Mucosa of rectum (tissue), 2 donors: ENCODE measurements at regions not wholly inside any gene's neighbourhood (a gene's known extent, or its start where the extent isn't known, plus 50 kb on each side); places are given as distances from the start of the nearest gene placed in this dataset.
"Not testable (repeated sequence)": the region's sequence is repeated elsewhere in the genome, so short reads cannot be mapped to it uniquely, and the experiment has no call there.

ENCODE experiments used
- H3K27ac ChIP-seq, 2 donors: one replicate each; pipeline ENCODE4 v1.7.0; 2013; ENCODE audit warnings: inconsistent platforms in 2 of 2, low read depth in 2 of 2, low read length in 2 of 2
- H3K27me3 ChIP-seq, 2 donors: one replicate each; pipeline ENCODE4 v1.7.0; 2013; ENCODE audit warnings: low read length in 2 of 2; ENCODE audit not compliant: control insufficient read depth in 2 of 2, insufficient read depth in 2 of 2
- H3K36me3 ChIP-seq, 2 donors: one replicate each; pipeline ENCODE4 v1.7.0; 2013; ENCODE audit warnings: low read length in 2 of 2; ENCODE audit not compliant: control insufficient read depth in 2 of 2, insufficient read depth in 2 of 2
- H3K4me1 ChIP-seq, 2 donors: one replicate each; pipeline ENCODE4 v1.7.0; 2013; ENCODE audit warnings: low read length in 2 of 2, mild to moderate bottlenecking in 1 of 2; ENCODE audit not compliant: control insufficient read depth in 2 of 2, insufficient read depth in 2 of 2
- H3K4me3 ChIP-seq, 2 donors: one replicate each; pipeline ENCODE4 v1.7.0; 2013; ENCODE audit warnings: low read length in 2 of 2
- H3K9ac ChIP-seq, 2 donors: one replicate each; pipeline ENCODE4 v1.7.0; 2013; ENCODE audit warnings: low read length in 2 of 2, low read depth in 1 of 2, mild to moderate bottlenecking in 1 of 2
- H3K9me3 ChIP-seq, 2 donors: one replicate each; pipeline ENCODE4 v1.7.0; 2013; ENCODE audit warnings: low read length in 2 of 2; ENCODE audit not compliant: control insufficient read depth in 2 of 2
- donor health status: healthy.
- donor health status: Normal muscosa, but diverticular disease.

DNA sequence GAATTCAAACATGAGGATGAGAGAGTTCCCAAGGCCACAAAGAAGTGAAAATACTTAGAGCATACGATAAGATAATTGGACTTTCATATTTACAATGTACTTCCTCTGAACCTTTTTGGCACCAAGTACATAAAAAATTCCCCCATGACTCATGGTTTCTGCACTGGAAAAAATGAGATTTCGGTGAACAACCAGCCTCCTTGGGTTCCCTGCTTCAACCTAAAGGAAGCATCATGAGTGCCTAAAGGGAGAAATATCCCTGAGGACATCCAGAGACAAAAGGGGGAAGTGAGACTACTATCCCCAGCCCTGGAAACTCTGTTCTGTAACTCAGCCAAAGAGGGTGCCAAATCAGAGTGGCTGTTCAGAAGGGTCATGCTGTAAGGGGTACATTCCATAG lies 562.7 kb upstream of the SLC39A10 start:
- Histone ChIP-seq H3K4me3 (no peak overlapping the region), H3K4me1 (no peaks in the 10 kb centered on the region), H3K36me3 (no peaks in the 10 kb centered on the region), H3K9me3 (no peaks in the 10 kb centered on the region), H3K27me3 (no peaks in the 10 kb centered on the region), H3K27ac (no peak overlapping the region), H3K9ac (no peak overlapping the region)

DNA sequence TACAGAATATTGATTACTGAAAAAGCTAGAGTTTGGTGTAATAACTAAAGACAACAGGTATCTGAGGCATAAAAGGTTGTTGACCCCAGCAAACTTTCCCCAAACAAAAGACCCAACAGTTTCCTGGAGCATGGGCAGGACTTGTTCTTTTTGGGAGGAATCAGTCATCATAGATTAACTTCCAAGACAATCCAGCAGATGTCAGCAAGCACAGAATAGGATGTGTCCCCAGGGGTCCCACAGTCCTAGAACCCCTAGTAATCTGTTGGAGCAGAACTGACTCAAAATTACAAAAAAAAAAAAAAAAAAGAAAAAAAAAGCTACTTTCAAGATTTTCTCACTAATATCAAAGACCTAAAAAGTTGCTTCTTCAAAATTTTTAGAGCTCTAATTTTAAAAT lies 564.7 kb upstream of the SLC39A10 start:
- Histone ChIP-seq H3K27ac (no peak overlapping the region), H3K4me1 (no peaks in the 10 kb centered on the region), H3K36me3 (no peaks in the 10 kb centered on the region), H3K9me3 (no peaks in the 10 kb centered on the region), H3K4me3 (no peak overlapping the region), H3K9ac (no peak overlapping the region), H3K27me3 (no peaks in the 10 kb centered on the region)

- H3K4me1 ChIP-seq, H3K27me3 ChIP-seq, H3K27ac ChIP-seq, H3K9ac ChIP-seq, H3K36me3 ChIP-seq, H3K4me3 ChIP-seq, H3K9me3 ChIP-seq: not testable (repeated sequence)
Measured at GRCh38 chr2:195072806-195073205, 584.2 kb upstream of the SLC39A10 start.

GRCh38 chr2:195057001-195057400 lies 600.0 kb upstream of the SLC39A10 start:
- Histone ChIP-seq H3K27me3 (no peaks in the 10 kb centered on the region), H3K9me3 (no peaks in the 10 kb centered on the region), H3K4me1 (no peaks in the 10 kb centered on the region), H3K27ac (no peak overlapping the region), H3K4me3 (no peak overlapping the region), H3K9ac (no peak overlapping the region), H3K36me3 (no peaks in the 10 kb centered on the region)

DNA sequence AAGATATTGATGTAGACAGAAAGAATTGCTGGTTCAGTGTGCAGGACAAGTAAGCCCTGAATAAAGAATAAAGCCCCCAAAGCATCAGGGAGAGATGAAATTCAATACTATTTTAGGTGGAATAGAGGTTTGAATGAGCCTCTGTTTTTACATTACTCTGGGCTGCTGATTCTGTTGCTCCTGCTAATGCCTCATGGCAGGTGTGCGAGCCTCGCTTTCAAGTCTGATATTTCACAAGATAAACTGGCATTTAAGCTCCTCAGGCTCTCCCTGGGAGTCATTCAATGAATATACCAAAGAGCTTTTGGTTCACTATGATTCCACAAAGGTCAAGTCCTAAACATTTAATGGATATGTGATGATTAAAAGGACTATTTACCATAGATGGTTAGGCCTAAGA lies 601.0 kb upstream of the SLC39A10 start:
- Histone ChIP-seq H3K4me3 (no peak overlapping the region), H3K9me3 (no peaks in the 10 kb centered on the region), H3K9ac (no peak overlapping the region), H3K27me3 (no peaks in the 10 kb centered on the region), H3K4me1 (no peaks in the 10 kb centered on the region), H3K36me3 (no peaks in the 10 kb centered on the region), H3K27ac (no peak overlapping the region)

GRCh38 chr2:195051401-195051800 lies 605.6 kb upstream of the SLC39A10 start:
- Histone ChIP-seq H3K4me3 (no peak overlapping the region), H3K9me3 (no peaks in the 10 kb centered on the region), H3K36me3 (no peaks in the 10 kb centered on the region), H3K9ac (no peak overlapping the region), H3K4me1 (no peaks in the 10 kb centered on the region), H3K27ac (no peak overlapping the region), H3K27me3 (no peaks in the 10 kb centered on the region)

DNA sequence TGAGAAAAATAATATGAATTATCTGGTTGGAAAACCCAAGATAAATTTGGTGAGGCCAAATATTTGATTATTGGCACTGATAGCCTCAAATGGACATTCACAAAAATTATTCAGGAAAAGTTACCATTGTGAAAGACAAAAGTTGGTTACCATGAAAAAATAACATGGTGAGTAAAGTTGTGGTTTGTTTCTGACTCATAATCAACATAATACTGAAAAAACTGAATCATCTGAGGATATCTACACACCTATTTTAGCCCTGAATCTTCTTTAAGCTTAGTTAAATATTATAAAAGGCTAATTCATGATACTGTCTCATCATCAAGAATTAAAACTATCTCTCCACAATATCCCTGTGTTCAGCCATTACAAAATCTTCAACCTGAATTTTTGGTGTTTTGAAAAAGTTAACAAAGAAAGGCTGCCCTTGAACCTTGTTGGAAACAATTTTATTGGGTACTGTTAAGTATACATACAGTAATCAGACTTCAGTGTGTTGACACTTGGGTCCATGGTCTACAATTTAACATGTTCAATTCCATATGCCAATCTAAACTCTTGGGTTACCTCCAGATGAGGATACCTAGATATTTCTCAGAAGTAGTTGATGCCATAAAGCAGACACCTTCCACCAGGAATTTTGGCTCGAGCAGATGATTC lies 607.5 kb upstream of the SLC39A10 start:
- H3K4me3 ChIP-seq: no peak overlapping the region
- no peaks in the 10 kb centered on the region for H3K9me3 ChIP-seq
- H3K36me3 ChIP-seq: no peaks in the 10 kb centered on the region
- no peak overlapping the region for H3K27ac ChIP-seq
- no peaks in the 10 kb centered on the region for H3K27me3 ChIP-seq
- H3K4me1 ChIP-seq: no peaks in the 10 kb centered on the region
- no peak overlapping the region for H3K9ac ChIP-seq

DNA sequence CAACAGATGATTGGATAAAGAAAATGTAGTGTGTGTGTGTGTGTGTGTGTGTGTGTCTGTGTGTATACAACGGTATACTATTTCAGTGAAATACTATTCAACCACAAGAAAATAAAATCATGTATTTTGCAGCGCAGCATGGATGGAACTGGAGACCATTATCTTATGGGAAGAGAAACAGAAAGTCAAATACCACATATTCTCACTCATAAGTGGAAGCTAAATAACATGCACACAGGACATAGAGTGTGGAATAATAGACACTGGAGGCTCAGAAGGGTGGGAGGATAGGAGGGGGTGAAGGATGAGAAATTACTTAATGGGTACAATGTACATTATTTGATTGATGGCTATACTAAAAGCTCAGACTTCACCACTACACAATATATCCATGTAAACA lies 609.1 kb upstream of the SLC39A10 start:
- H3K4me3 ChIP-seq: no peak overlapping the region

DNA sequence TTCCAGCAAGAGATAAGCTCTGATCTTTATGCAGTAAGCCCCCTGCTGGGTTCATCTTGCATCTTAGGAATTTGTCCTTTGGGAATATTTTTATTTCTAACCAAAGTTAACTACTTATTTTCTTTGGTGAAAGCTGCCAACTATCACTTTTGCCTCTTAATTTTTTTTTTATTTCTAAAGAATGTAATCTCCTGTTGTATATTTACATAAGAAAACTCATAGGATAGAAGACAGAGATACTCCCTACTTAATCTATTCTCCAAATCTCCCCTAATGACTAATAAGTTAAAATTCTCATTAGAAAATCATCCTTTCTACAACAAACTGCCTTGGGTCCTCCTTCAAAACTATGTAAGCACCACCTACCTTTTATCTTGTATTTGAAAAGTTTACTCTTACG lies 612.2 kb upstream of the SLC39A10 start:
- H3K4me1 ChIP-seq: no peaks in the 10 kb centered on the region
- no peaks in the 10 kb centered on the region for H3K27me3 ChIP-seq
- no peak overlapping the region for H3K27ac ChIP-seq
- no peak overlapping the region for H3K9ac ChIP-seq
- no peak overlapping the region for H3K4me3 ChIP-seq
- no peaks in the 10 kb centered on the region for H3K36me3 ChIP-seq
- H3K9me3 ChIP-seq: no peaks in the 10 kb centered on the region

More for the DNA sequence above, 609.1 kb upstream of the SLC39A10 start:
- H3K27ac ChIP-seq: no peak overlapping the region
- H3K36me3 ChIP-seq: no peaks in the 10 kb centered on the region
- no peaks in the 10 kb centered on the region for H3K4me1 ChIP-seq
- H3K9me3 ChIP-seq: no peaks in the 10 kb centered on the region
- H3K9ac ChIP-seq: no peak overlapping the region
- H3K27me3 ChIP-seq: no peaks in the 10 kb centered on the region

DNA sequence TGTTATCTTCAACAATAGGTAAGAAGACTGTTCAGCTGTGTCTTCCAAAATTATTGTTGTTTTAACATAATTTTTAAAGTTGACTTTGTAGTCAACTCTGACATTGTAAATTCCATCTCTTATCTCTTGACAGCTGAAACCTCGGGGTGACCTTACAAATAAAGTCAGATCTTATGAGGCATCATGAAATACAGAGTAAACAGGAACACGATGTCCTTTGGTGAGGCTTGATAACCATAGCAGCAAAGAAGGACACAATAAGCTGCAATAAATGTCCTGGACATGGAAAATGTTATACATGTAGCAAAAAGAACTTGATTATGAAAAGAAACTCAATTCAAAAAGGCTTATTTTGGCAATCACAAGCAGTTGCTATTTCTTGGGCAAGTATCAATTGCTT lies 618.9 kb upstream of the SLC39A10 start:
- Histone ChIP-seq H3K27me3 (no peaks in the 10 kb centered on the region), H3K4me3 (no peak overlapping the region), H3K4me1 (no peaks in the 10 kb centered on the region), H3K27ac (no peak overlapping the region), H3K9ac (no peak overlapping the region), H3K36me3 (no peaks in the 10 kb centered on the region), H3K9me3 (no peaks in the 10 kb centered on the region)

GRCh38 chr2:195037045-195037444 lies 620.0 kb upstream of the SLC39A10 start:
- Histone ChIP-seq H3K9ac (no peak overlapping the region), H3K36me3 (no peaks in the 10 kb centered on the region), H3K4me1 (no peaks in the 10 kb centered on the region), H3K27me3 (no peaks in the 10 kb centered on the region), H3K4me3 (no peak overlapping the region), H3K9me3 (no peaks in the 10 kb centered on the region), H3K27ac (no peak overlapping the region)
